SKM-1 treated with dmso at 0.1 percent for 144 hours (cell line): ENCODE measurements at regions not wholly inside any gene's neighbourhood (a gene's known extent, or its start where the extent isn't known, plus 50 kb on each side); places are given as distances from the start of the nearest gene placed in this dataset.

Source experiments
- DNase-seq: peaks from one replicate; lab custom pipeline; 2025; ENCODE audit not compliant: unreplicated experiment; lab: John Stamatoyannopoulos, UW

DNA sequence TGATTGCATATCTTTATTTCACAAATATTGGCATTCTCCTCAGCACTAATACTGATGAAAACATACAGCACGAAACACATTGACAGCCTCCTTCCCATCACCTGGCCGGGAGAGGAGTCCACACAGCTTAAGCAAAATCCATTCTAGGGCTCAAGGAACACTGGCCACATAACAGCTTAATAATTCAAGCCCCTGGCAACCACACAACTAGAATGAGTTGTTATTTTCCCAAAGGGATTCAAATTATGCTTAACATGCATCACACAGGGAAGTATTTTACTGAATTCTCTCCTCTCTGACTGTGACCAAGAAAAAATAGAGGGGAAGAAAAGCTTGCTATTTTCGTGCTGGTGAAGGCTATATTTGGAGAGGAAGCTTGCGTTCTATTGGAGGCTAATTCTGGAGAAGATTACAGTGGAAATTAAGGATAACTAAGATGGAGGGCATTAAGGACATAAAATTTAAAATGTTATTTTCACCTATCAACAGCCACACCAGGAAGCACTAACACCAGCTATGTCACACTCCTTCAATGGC is 198.5 kb downstream of the ADGRG6 start:
- no peak for DNase-seq

DNA sequence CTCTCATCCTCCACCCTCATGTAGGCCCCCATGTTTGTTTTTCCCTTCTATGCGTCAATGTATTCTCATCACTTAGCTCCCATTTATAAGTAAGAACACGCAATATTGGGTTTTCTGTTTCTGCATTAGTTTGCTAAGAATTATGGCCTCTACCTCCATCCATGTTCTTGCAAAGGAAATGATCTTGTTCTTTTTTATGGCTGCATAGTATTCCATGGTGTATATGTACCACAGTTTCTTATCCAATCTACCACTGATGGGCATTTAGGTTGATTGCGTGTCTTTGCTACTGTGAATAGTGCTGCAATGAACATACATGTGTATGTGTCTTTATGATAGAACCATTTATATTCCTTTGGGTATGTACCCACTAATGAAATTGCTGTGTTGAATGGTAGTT is 200.0 kb downstream of the ADGRG6 start:
- DNase-seq, result no peak

DNA sequence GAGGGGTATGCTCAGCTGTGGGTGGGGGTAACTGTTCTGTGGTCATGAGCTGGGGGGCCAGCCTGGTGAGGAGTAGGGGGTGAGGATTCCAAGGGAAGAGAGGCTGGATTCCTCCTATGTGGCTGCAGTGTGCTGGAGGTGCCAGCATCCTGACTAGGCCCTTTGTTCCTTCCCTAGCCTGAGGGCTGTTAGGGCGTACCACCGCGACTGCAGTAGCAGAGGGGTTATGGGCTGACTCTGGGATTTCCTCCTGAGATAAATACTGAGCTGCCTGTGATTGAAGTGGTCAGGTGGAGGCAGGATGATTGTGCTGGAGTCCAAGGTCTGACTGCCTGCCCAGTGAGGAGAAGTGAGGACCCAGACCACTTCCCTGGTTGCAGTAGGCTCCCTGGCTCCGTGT is 205.3 kb downstream of the ADGRG6 start:
- no peak for DNase-seq

DNA sequence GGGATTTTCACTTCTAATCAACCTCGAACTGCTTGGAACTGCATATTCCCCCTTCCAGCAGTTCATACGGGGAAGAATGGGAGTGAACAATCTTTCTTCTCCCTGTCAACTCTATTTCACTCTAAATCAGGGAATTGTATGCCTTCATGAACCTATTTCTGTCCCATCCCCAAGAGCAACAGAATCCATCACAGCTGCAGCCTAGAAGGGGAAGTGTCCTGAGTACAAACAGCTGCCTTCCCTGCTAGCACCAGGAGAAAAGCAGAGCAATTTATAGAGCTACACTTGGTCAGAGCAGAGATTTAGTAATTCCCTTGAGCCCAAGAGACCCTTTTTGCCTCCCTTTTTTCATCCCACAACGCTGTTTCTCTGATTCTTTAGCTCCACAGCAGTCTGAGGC is 208.4 kb downstream of the ADGRG6 start:
- DNase-seq, result no peak

DNA sequence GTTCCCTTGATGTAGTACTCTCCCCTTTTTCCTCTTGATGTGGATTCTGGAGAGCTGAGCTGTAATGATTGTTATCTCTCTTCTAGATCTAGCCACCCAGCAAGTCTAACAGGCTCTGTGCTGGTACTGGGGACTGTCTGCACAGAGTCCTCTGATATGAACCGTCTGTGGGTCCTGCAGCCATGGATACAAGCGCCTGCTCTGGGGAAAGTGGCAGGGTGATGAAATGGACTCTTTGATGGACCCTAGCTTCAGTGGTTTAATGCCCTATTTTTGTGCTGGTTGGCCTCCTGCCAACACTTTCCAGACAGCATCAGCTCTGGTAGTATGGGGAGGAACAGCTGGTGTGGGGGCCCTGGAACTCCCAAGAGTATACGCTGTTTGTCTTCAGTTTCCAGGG is 216.3 kb downstream of the ADGRG6 start:
- DNase-seq, result no peak

DNA sequence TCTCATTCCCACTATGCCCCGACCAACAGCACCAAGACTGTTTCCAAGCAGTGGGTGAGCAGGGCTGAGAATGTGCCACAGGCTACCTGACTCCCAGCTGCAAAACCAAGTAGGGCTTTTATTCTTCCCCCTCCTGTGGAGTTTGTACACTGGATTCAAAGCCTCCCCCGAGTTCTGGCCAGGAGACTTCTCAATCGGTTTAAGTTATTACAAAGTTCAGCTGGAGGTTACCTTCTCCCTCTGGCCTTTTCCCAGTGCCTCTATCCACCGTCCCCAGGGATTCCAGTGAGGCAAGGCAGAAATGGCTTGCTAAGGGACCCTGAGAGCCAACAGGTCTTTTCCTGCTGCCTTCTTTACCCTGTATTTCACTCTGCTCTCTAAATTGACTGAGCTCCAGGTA is 217.0 kb downstream of the ADGRG6 start:
- DNase-seq, result no peak

DNA sequence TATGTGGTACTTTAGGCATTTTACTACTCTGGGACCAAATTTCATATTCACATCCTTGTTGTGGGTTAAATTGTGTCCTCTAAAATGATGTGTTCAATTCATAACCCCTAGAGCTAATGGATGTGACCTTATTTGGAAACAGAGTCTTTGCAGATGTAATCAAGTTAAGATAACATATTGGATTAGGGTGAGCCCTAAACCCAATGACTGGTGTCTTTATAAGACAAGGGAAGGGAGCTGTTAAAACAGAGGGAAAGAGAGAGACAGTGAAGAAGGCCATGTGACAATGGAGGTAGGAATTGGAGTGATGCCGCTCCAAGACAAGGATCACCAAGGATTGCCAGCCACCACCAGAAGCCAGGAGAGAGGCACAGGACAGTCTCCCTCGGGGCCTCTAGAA is 220.0 kb downstream of the ADGRG6 start:
- no peak for DNase-seq

DNA sequence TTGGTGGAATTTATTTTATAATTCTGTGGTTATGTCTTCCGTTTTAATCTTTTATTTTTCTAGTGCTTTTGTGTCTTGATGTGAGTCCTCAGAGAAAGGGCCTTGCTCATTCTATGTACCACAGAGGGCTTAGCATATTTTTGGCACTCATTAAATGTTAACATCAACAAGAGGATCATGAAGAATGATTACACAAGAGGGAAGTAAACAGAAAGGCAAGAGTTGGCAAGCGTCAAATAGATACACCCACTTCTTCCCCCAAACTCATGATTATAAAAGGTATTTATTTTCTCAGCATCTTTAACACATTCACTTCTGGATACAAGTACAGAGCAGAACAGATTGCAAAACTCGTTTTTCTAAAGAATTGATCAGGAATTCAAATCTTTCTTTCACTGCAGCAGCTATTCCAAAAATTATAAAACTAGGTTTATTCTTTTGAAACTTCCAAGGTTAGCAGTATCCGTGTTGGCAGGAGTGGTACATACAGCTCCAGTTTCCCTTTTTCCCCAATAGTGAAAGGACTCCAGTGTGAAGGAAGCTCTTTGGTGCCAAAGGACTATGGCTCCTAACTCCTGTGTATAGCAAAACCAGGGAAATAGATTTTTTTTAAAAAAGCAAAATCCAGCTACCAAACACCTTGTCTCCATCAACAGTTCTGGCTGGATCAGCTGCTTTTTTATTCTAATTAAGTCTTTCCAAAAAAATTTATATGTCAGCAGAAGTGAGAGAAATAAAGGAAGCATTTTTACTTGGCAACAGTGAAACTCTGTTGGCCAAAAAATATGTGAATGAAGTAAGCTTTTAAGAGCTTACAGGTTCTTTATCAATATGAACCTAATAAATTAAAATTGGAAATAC is 221.9 kb downstream of the ADGRG6 start:
- DNase-seq, result no peak

DNA sequence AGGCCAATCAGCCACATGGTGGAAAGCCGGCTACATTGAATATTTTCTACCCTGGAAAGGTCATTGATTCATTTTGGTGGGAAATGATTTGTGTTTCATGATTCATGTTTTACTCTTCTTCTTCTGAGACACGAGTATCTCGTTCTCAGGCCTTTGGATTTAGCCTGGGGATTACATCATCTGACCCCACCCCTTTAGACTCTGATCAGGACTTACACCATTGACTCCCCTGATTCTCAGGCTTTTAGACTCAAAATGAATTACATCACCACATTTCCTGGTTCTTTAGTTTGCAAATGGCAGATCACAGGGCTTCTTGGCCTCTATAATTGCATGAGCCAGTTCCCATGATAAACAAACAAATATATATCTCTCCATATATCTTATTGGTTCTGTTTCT is 228.8 kb downstream of the ADGRG6 start:
- no peak for DNase-seq

DNA sequence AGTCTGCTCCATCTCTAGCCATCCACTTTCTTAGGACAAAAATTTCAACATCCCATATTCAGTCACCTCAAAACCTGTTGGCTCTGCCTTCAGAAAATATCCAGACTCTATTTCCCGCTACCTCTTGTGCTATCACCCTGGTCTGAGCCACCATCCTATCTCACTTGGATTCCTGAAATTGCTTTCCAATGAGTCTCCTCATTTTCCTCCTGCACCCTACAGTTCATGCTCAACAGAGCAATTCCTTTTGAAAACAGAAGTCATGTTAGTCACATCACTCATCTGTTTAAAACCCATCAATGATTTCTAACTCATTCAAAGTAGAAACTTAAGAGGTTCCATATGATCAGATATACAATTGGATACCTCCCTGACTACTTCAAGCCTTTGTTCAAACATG is 229.9 kb downstream of the ADGRG6 start:
- DNase-seq, result no peak

DNA sequence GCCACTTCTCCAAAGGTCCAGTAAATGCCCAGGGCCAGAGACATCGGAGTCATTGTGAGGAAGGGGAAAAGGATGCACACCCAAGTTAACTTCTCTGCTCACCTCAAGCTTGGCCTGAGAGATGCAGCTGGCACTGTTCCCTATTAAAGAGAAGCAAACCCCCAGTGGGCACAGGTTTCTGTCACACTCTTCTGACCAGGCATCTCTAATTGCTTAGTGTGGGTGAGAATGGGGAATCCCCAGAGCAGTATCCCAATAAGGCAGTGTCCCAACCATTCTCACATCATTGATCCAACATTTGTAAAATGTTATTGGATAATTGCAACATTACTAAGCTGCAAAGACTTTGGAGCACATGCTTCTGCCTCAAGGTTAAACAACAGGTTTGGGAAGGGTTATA is 232.3 kb downstream of the ADGRG6 start:
- DNase-seq, result no peak

DNA sequence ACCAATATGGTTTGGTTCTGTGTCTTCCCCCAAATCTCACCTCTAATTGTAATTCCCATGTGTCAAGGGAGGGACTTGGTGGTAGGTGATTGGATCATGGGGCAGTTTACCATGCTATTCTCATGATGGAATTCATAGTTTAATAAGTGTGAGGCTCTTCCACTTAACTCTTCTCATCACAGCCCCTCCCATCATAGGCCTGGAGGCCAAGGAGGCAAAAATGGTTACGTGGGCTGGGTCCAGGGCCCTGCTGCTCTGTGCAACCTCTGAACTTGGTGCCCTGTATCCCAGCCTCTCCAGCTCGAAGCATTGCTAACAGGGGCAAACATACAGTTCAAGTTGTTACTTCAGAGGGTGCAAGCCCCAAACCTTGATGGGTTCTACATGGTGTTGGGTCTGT is 232.7 kb downstream of the ADGRG6 start:
- DNase-seq, result no peak

DNA sequence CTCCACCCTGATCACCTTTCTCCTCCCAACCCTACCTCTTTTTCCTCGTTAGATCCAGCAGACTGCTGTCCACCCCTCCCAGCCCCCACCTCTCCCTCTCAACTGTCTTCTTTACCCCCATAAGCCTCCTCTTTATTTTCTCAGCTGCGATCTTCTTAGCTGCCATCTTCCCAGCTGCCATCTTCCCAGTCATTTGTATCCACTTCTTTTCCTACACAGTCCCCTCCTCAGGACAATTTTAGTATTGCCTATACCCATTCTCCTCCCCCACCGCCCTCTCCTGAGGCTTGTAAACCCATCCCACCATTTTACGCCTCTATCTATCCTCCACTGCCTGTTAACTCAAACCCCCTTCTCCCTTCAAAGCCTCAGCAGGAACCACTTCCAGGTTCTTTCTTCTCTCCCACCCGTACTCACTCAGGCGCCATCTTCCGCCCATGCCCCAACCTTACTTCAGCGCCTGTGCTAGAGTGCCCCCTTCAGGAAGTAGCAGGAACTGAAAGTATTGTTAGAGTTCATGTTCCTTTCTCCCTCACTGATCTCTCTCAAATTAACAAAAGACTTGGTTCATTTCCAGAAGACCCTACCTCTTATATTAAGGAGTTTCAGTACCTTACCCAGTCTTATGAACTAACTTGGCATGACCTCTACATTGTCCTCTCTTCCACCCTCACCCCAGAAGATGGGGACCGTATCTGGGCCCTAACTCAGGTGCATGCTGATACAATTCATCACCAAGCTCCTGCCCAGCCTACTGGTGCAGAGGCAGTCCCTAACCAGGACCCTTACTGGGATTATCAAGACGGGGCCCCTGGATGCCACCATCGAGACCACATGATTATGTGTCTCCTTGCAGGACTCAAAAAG is 236.0 kb downstream of the ADGRG6 start:
- DNase-seq, result no peak

DNA sequence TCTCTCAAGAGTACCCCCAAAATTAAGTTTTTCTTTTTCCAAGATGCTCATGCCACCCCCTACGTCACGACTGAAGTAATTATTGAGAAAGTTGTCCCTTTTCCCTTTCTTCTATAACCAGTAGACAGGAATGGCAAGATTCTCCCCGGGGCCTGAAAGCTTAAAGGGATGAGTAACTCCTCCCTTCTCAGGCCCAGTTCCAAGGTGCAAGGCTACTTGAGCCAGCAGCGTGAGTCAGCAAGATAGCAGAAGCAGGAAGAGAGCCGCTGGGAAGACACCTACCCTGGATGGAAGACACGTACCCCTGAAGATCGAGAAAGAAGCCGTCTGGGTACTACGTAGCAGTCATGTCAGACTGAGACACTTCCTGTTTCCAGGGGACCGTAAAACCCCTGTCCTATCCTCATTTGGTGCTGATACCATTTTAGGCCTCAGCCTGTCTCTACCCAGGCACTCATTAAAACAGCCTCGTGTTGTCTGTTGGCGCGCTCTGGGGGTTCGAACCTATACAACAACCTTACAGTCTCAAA is 241.0 kb downstream of the ADGRG6 start:
- no peak for DNase-seq

DNA sequence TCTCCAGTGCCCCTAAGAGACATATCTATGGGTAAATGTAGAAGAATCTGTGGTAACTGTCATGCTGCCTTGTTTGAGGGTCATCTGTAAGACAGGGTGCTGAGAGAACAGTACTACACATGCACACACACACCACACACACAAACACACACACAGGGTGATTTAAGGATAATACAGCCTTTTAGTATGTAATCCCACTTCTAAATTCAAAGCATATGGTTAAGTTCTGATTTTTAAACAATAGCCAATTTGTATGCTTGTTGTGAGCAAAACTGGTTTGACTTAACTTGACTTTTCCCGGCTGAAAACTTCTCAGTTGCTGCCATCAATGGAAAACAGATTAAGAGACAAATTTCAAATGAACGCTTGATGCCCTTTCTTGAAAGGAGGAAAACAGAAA is 241.8 kb downstream of the ADGRG6 start:
- DNase-seq, result no peak

DNA sequence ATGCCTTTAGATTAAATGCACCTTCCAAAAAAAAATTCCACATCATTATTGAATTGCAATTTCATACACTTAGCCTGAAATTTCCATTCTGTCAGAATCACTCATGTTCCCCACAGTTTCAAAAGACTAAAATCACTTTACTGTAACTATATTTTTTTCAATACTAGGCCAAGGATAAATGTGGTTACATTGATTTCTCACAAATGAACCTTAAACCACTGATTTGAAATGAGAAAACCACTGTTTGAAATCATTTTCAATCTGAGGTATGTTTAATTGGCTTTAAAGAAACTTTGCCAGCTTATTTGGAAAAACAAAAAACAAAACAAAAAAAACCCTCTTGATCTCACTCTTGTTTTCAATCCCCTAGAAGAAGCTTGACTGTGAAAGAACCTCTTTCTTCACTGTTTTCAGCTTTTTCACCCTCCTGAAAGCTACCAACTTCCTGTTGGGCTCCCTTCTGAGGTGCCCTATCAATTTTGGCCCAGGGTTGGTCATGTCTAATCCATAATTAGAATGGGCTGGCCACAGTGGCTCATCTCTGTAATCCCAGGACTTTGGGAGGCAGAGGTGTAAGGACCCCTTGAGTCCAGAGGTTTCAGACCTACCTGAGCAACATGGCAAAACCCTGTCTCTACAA is 242.5 kb downstream of the ADGRG6 start:
- no peak for DNase-seq

DNA sequence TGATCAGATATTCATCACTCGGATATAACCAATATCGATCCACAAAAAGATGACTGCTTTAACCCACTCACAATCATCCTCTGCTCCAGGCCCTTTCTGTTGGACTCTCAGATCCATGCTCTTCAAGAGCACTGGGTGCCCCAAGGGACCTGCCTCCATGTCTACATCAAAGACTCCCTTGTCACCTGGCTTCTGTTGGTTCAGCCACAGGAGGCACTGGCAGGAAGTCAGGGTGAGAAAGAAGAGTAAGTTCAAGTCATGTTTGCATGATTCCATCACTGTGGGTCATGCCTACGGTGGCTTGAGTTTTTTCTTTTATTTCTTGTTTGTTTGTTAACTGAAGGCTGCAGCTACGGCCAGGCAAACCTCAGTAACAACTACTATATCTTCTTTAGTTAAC is 243.3 kb downstream of the ADGRG6 start:
- no peak for DNase-seq

DNA sequence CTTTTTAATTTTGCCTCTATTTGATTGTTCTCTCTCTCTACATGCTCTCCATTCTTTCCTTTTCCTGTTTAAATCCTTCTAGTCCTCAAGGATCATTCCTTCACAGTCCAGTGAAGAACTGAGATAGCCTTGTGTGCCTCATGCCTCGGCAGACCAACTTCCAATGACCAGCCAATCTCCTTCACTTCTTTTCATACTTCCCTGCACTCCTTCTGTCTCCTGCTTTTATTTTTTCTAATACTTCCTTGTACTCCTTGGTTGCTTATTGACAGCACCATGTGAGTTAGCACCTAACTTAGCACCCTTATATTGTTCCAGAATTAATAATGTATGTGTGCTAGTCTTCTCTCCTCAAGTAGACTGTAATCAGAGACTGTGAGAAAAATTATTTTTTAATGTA is 246.8 kb downstream of the ADGRG6 start:
- no peak for DNase-seq

DNA sequence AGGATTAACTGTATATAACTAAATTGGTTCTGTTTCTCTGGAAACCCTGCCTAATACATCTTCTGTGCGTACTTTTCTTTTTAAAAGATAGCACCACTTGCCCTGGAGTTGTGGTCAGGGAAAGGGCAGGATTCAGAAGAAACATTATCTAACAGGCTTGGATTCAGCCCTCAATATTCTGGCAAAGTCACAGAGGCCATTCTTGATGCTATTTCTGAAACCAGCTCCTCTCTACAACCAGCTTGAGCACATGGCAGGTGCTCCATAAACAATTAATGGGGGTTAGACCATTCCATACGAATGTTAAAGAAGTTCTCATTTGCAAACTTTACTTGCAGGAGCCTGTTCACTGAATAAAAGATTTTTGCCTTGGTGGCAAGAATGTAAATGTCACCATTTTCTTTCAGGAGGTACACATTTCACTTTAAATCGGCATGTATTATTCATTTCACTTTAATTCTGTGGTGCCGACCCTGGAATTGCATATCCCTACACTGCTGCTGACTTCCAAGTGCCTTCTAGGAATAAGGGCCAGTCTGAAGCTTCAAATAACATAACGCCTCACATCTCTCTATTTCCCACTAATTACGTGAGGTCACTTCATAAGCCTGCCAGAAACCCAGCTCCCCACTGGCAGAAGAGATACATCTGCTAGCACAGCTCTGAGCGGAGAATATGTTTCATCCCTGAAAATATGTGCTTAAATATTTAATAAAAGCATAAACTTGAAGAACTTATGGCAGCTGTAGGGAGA is 248.7 kb downstream of the ADGRG6 start:
- no peak for DNase-seq

DNA sequence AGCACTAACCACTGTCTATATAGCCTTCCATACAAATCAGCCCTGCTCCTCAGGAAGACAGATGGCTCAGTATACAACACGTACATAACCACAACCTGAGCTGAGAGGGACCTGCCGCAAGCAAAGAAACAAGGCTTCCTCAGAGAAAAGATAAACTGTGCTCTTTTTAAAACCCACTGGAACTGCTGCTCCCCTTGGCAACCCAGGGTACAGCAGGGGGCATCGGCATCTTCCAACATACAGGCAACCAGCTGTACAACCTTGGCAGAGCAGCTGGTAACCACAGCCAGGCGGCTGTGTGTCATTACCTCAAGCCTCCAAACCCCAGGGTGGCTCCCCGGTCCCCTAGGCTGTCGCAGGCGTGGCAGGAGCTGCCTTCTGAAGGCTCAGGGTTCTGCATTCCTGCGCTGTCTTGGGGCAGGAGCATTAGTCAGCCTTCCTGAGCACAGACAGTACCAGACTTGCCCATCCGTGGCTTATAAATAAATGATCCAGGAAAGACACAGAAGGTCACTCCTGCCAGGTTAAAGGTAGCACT is 249.5 kb downstream of the ADGRG6 start:
- no peak for DNase-seq
